ENCODE measurements at regions not wholly inside any gene's neighbourhood (a gene's known extent, or its start where the extent isn't known, plus 50 kb on each side); places are given as distances from the start of the nearest gene placed in this dataset.

DNA sequence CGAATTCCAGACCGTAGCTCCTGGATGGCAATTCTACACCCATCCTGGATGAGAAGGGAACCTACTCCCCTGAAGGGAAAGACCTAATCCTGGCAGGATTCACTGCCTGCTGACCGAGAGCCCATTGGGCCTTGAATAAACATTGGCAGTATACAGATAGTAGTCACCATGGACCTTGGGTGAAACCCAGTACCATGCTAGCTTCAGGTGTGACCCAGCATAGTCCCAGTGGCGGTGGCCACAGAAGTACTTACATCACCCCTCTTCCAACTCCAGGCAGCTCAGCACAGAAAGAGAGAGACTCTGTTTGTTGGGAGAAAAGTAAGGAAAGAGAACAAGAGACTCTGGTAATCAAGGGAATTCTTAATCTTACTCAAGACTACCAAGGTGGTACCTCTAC, 97.2 kb upstream of the SLC13A1 start:
- TF ChIP-seq, protein P1, sequence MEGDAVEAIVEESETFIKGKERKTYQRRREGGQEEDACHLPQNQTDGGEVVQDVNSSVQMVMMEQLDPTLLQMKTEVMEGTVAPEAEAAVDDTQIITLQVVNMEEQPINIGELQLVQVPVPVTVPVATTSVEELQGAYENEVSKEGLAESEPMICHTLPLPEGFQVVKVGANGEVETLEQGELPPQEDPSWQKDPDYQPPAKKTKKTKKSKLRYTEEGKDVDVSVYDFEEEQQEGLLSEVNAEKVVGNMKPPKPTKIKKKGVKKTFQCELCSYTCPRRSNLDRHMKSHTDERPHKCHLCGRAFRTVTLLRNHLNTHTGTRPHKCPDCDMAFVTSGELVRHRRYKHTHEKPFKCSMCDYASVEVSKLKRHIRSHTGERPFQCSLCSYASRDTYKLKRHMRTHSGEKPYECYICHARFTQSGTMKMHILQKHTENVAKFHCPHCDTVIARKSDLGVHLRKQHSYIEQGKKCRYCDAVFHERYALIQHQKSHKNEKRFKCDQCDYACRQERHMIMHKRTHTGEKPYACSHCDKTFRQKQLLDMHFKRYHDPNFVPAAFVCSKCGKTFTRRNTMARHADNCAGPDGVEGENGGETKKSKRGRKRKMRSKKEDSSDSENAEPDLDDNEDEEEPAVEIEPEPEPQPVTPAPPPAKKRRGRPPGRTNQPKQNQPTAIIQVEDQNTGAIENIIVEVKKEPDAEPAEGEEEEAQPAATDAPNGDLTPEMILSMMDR (IDR thresholded peaks at IDR 0.05 in 2 of 3, conservative IDR thresholded peaks at IDR 0.05 in 1 of 3; ENCODE audit: insufficient read depth in 2 of 3, low read depth in 1 of 3, low read length in 3 of 3) = no peak
- TF ChIP-seq, protein P2, sequence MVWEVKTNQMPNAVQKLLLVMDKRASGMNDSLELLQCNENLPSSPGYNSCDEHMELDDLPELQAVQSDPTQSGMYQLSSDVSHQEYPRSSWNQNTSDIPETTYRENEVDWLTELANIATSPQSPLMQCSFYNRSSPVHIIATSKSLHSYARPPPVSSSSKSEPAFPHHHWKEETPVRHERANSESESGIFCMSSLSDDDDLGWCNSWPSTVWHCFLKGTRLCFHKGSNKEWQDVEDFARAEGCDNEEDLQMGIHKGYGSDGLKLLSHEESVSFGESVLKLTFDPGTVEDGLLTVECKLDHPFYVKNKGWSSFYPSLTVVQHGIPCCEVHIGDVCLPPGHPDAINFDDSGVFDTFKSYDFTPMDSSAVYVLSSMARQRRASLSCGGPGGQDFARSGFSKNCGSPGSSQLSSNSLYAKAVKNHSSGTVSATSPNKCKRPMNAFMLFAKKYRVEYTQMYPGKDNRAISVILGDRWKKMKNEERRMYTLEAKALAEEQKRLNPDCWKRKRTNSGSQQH (CRISPR knock-in tag; IDR thresholded peaks at IDR 0.05) = no peak
- TF ChIP-seq ZNF282 (CRISPR knock-in tag; IDR thresholded peaks at IDR 0.05) = no peak
- no peak for TF ChIP-seq ZNF23 (CRISPR knock-in tag; IDR thresholded peaks at IDR 0.05)
- no peak for TF ChIP-seq NFYB (IDR thresholded peaks at IDR 0.05; ENCODE audit: extremely low read depth, insufficient read length)
- TF ChIP-seq, protein P3, sequence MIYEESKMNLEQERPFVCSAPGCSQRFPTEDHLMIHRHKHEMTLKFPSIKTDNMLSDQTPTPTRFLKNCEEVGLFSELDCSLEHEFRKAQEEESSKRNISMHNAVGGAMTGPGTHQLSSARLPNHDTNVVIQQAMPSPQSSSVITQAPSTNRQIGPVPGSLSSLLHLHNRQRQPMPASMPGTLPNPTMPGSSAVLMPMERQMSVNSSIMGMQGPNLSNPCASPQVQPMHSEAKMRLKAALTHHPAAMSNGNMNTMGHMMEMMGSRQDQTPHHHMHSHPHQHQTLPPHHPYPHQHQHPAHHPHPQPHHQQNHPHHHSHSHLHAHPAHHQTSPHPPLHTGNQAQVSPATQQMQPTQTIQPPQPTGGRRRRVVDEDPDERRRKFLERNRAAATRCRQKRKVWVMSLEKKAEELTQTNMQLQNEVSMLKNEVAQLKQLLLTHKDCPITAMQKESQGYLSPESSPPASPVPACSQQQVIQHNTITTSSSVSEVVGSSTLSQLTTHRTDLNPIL (CRISPR knock-in tag; IDR thresholded peaks at IDR 0.05) = no peak
- TF ChIP-seq, protein P4, sequence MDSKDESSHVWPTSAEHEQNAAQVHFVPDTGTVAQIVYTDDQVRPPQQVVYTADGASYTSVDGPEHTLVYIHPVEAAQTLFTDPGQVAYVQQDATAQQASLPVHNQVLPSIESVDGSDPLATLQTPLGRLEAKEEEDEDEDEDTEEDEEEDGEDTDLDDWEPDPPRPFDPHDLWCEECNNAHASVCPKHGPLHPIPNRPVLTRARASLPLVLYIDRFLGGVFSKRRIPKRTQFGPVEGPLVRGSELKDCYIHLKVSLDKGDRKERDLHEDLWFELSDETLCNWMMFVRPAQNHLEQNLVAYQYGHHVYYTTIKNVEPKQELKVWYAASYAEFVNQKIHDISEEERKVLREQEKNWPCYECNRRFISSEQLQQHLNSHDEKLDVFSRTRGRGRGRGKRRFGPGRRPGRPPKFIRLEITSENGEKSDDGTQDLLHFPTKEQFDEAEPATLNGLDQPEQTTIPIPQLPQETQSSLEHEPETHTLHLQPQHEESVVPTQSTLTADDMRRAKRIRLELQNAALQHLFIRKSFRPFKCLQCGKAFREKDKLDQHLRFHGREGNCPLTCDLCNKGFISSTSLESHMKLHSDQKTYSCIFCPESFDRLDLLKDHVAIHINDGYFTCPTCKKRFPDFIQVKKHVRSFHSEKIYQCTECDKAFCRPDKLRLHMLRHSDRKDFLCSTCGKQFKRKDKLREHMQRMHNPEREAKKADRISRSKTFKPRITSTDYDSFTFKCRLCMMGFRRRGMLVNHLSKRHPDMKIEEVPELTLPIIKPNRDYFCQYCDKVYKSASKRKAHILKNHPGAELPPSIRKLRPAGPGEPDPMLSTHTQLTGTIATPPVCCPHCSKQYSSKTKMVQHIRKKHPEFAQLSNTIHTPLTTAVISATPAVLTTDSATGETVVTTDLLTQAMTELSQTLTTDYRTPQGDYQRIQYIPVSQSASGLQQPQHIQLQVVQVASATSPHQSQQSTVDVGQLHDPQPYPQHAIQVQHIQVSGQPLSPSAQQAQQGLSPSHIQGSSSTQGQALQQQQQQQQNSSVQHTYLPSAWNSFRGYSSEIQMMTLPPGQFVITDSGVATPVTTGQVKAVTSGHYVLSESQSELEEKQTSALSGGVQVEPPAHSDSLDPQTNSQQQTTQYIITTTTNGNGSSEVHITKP (IDR thresholded peaks at IDR 0.05; ENCODE audit: partially characterized antibody) = no peak
- TF ChIP-seq GABPB1 (CRISPR knock-in tag; IDR thresholded peaks at IDR 0.05) = no peak
- no peak for TF ChIP-seq L3MBTL2 (IDR thresholded peaks at IDR 0.05)
- TF ChIP-seq EP300 (IDR thresholded peaks at IDR 0.05; ENCODE audit: low read length) = no peak
- no peak for TF ChIP-seq ZNF133 (CRISPR knock-in tag; IDR thresholded peaks at IDR 0.05)
- no peak for TF ChIP-seq HDAC6 (IDR thresholded peaks at IDR 0.05; ENCODE audit: low read depth, low read length)
